ENCODE measurements at regions not wholly inside any gene's neighbourhood (a gene's known extent, or its start where the extent isn't known, plus 50 kb on each side); places are given as distances from the start of the nearest gene placed in this dataset.

DNA sequence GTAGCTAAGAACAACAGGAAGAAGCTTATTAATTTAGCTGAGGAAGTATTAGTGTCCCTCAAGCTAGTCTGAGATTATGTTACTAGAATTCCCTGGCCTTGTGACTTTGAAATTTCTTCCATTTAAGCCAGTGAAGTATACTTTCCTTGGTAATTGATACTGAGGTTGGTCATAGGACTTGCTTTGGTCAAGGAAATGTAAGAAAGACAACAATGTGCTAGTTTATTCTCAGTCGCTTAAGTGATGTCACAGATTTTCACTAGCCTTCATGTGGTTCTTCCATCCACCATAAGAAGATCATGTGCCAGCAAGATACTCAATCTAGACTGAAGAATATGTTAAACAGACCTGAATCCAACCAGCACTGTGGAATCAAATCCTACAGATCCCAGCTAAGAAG is 1140.1 kb downstream of the TECRL start:
- ChIA-PET POLR2A (interaction anchor here (0.5 kb wide), 1 partner anchor 973 kb away, joined by 3 read pairs; no protein-coding TSS in a partner anchor), CTCF (no interaction called here)
- Mint-ChIP-seq H3K36me3 (ENCODE audit: insufficient read depth, unreplicated experiment) (no peaks in the 10 kb centered on the region), H3K27me3 (ENCODE audit: insufficient read depth, unreplicated experiment) (no peaks in the 10 kb centered on the region), H3K4me1 (ENCODE audit: insufficient read depth, unreplicated experiment) (no peaks in the 10 kb centered on the region), H3K9me3 (ENCODE audit: unreplicated experiment) (no peaks in the 10 kb centered on the region), H3K27ac (ENCODE audit: low read depth, unreplicated experiment) (no peak overlapping the region), H3K4me3 (ENCODE audit: unreplicated experiment) (no peak overlapping the region)
- intact Hi-C loops (cut with micrococcal nuclease), result no loop called here
- no TSS peak for BruUV-seq (replicated peaks)
- DNase-seq (ENCODE audit: unreplicated experiment), result no peak
- TF ChIP-seq, protein P1, sequence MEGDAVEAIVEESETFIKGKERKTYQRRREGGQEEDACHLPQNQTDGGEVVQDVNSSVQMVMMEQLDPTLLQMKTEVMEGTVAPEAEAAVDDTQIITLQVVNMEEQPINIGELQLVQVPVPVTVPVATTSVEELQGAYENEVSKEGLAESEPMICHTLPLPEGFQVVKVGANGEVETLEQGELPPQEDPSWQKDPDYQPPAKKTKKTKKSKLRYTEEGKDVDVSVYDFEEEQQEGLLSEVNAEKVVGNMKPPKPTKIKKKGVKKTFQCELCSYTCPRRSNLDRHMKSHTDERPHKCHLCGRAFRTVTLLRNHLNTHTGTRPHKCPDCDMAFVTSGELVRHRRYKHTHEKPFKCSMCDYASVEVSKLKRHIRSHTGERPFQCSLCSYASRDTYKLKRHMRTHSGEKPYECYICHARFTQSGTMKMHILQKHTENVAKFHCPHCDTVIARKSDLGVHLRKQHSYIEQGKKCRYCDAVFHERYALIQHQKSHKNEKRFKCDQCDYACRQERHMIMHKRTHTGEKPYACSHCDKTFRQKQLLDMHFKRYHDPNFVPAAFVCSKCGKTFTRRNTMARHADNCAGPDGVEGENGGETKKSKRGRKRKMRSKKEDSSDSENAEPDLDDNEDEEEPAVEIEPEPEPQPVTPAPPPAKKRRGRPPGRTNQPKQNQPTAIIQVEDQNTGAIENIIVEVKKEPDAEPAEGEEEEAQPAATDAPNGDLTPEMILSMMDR (IDR thresholded peaks at IDR 0.05; ENCODE audit: unreplicated experiment), result no peak

- H3K27ac Mint-ChIP-seq (ENCODE audit: low read depth, unreplicated experiment), result no peak overlapping the region
- H3K27me3 Mint-ChIP-seq (ENCODE audit: insufficient read depth, unreplicated experiment), result no peaks in the 10 kb centered on the region
- no TSS peak for BruUV-seq (replicated peaks)
- no peaks in the 10 kb centered on the region for H3K4me1 Mint-ChIP-seq (ENCODE audit: insufficient read depth, unreplicated experiment)
- no peaks in the 10 kb centered on the region for H3K36me3 Mint-ChIP-seq (ENCODE audit: insufficient read depth, unreplicated experiment)
- H3K4me3 Mint-ChIP-seq (ENCODE audit: unreplicated experiment), result no peak overlapping the region
- ChIA-PET CTCF (no interaction called here), POLR2A (no interaction called here)
- no peak for DNase-seq (ENCODE audit: unreplicated experiment)
- intact Hi-C loops (cut with micrococcal nuclease), result no loop called here
- TF ChIP-seq, protein P1 (IDR thresholded peaks at IDR 0.05; ENCODE audit: unreplicated experiment), result no peak
- peaks cover 9% of the 10 kb centered on the region for H3K9me3 Mint-ChIP-seq (ENCODE audit: unreplicated experiment)
Observed at GRCh38 chr4:63233671-63234070, 1175.6 kb downstream of the TECRL start.

DNA sequence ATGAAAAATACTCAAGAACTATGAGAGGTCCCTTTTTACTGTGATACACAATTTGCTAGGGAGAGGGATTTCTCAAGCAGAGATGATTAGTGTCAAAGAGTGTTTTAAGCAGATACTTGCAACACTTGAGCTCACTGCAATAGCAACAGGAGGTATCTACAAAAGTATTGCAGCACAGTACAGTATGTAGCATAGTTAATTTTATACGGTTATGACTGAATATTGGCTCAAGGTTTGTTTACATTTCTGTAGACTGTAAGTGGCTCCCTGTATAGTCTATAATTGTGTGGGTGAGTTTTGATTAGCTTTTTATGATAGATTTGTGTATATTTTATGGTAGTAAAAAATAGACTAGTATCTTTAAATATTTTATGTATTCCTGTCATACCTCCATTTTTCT is 1177.2 kb downstream of the TECRL start:
- intact Hi-C loops (cut with micrococcal nuclease), result no loop called here
- Mint-ChIP-seq H3K4me1 (ENCODE audit: insufficient read depth, unreplicated experiment) (no peaks in the 10 kb centered on the region), H3K9me3 (ENCODE audit: unreplicated experiment) (peaks cover 16% of the 10 kb centered on the region), H3K27ac (ENCODE audit: low read depth, unreplicated experiment) (no peak overlapping the region), H3K4me3 (ENCODE audit: unreplicated experiment) (no peak overlapping the region), H3K36me3 (ENCODE audit: insufficient read depth, unreplicated experiment) (no peaks in the 10 kb centered on the region), H3K27me3 (ENCODE audit: insufficient read depth, unreplicated experiment) (no peaks in the 10 kb centered on the region)
- BruUV-seq (replicated peaks), result no TSS peak
- TF ChIP-seq, protein P1 (IDR thresholded peaks at IDR 0.05; ENCODE audit: unreplicated experiment), result no peak
- POLR2A ChIA-PET, result interaction anchor here (0.7 kb wide), 1 partner anchor 332 kb away, joined by 3 read pairs; no protein-coding TSS in a partner anchor
- CTCF ChIA-PET, result no interaction called here
- DNase-seq (ENCODE audit: unreplicated experiment), result peak; percentile 16

- peaks cover 13% of the 10 kb centered on the region for H3K9me3 Mint-ChIP-seq (ENCODE audit: unreplicated experiment)
- H3K36me3 Mint-ChIP-seq (ENCODE audit: insufficient read depth, unreplicated experiment), result no peaks in the 10 kb centered on the region
- intact Hi-C loops (cut with micrococcal nuclease), result no loop called here
- TF ChIP-seq, protein P1 (IDR thresholded peaks at IDR 0.05; ENCODE audit: unreplicated experiment), result no peak
- DNase-seq (ENCODE audit: unreplicated experiment), result no peak
- H3K4me3 Mint-ChIP-seq (ENCODE audit: unreplicated experiment), result no peak overlapping the region
- no peaks in the 10 kb centered on the region for H3K4me1 Mint-ChIP-seq (ENCODE audit: insufficient read depth, unreplicated experiment)
- CTCF ChIA-PET, result no interaction called here
- no peak overlapping the region for H3K27ac Mint-ChIP-seq (ENCODE audit: low read depth, unreplicated experiment)
- no peaks in the 10 kb centered on the region for H3K27me3 Mint-ChIP-seq (ENCODE audit: insufficient read depth, unreplicated experiment)
- no TSS peak for BruUV-seq (replicated peaks)
- POLR2A ChIA-PET, result no interaction called here
Observed at GRCh38 chr4:63226229-63226628, 1183.0 kb downstream of the TECRL start.

Data from MCF 10A (cell line).